Spleen (tissue), 11 donors: ENCODE measurements at regions not wholly inside any gene's neighbourhood (a gene's known extent, or its start where the extent isn't known, plus 50 kb on each side); places are given as distances from the start of the nearest gene placed in this dataset.

ENCODE experiments used
- DNase-seq: peaks from one replicate; pipeline ENCODE4 v3.0.0-alpha.2; 2020
- H3K27ac ChIP-seq, 8 donors: fragments of 200-600 bp; sonication (generic) in 7 of 8; 1 replicate in 4 of 8; 2 replicates in 4 of 8; pipeline versions ENCODE4 v1.5.0 to v1.8.0; 2016 to 2021; ENCODE audit warnings: inconsistent platforms in 4 of 8, mild to moderate bottlenecking in 4 of 8, moderate library complexity in 1 of 8
- H3K27me3 ChIP-seq, 7 donors: fragments of 200-600 bp; sonication (generic) in 6 of 7; replicated peaks in 1 of 7; 1 replicate in 4 of 7; 2 replicates in 3 of 7; pipeline versions ENCODE4 v1.5.0 to v1.8.0; 2016 to 2021; ENCODE audit warnings: inconsistent platforms in 3 of 7, mild to moderate bottlenecking in 1 of 7
- H3K36me3 ChIP-seq, 6 donors: fragments of 200-600 bp; sonication (generic) in 5 of 6; 1 replicate in 4 of 6; 2 replicates in 2 of 6; pipeline versions ENCODE4 v1.5.0 to v1.8.0; 2016 to 2021; ENCODE audit warnings: inconsistent platforms in 2 of 6
- H3K4me1 ChIP-seq, 6 donors: fragments of 200-600 bp; sonication (generic) in 5 of 6; 1 replicate in 3 of 6; 2 replicates in 3 of 6; pipeline versions ENCODE4 v1.5.0 to v1.8.0; 2016 to 2021; ENCODE audit warnings: inconsistent platforms in 3 of 6
- H3K4me3 ChIP-seq, 8 donors: fragments of 200-600 bp; sonication (generic) in 7 of 8; 1 replicate in 4 of 8; 2 replicates in 4 of 8; pipeline versions ENCODE4 v1.5.0 to v1.8.0; 2016 to 2021; ENCODE audit warnings: inconsistent platforms in 4 of 8, mild to moderate bottlenecking in 4 of 8, moderate library complexity in 2 of 8
- H3K9me3 ChIP-seq, 8 donors: fragments of 200-600 bp; sonication (generic) in 7 of 8; 1 replicate in 4 of 8; 2 replicates in 4 of 8; pipeline versions ENCODE4 v1.5.0 to v1.8.0; 2016 to 2021; ENCODE audit warnings: inconsistent platforms in 4 of 8
- CTCF ChIP-seq, 11 experiments: fragments of 200-600 bp in 7 of 11; fragments of 450-650 bp in 4 of 11; sonication (generic) in 4 of 11; IDR thresholded peaks in 8 of 11; conservative IDR thresholded peaks in 3 of 11; 1 replicate in 7 of 11; 2 replicates in 4 of 11; pipeline versions ENCODE4 v1.4.0 to v1.8.0; 2016 to 2021; ENCODE audit warnings: antibody characterized with exemption in 11 of 11, inconsistent platforms in 4 of 11, mild to moderate bottlenecking in 1 of 11
- POLR2A ChIP-seq, 3 donors: fragments of 450-650 bp; IDR thresholded peaks; one replicate each; pipeline ENCODE4 v1.5.1; 2017; ENCODE audit warnings: antibody characterized with exemption in 3 of 3, mild to moderate bottlenecking in 1 of 3
- POLR2AphosphoS5 ChIP-seq, 3 donors: sonication (generic); formaldehyde crosslinking; IDR thresholded peaks; one replicate each; pipeline ENCODE4 v1.5.1; 2017; ENCODE audit warnings: antibody characterized with exemption in 3 of 3
- WGBS, 5 donors: extraction: QIAGEN DNeasy Blood & Tissue Kit in 3 of 5; methylation state at CpG; one replicate each; pipeline versions ENCODE4 v1.1.5 to v1.1.7; 2013 to 2018; 5-methylcytosine and 5-hydroxymethylcytosine counted together
- intact Hi-C: fragments of 100-400 bp; cut with DNase I; formaldehyde crosslinking; loops from one replicate; pipeline ENCODE4 v1.15.0; 2023; ENCODE audit warnings: low total_unique reads
- donor health status: healthy with polysubstance abuse.
- donor health status: DM: no; HTN: no; CAD: no; lungs with moderate emphysema.
- donor health status: DM: no; HTN: no; CAD: no.
- donor health status: Bipolar disorder and iron deficiency.
- donor health status: healthy.
- donor health status: DM: no; HTN: no; CAD: no.
- donor health status: DM: yes; HTN: yes; CAD: no.

GRCh38 chr10:28952523-28952922, 275.2 kb downstream of the BAMBI start:
- no peaks in the 10 kb centered on the region for H3K4me1 ChIP-seq
- TF ChIP-seq POLR2A (IDR thresholded peaks at IDR 0.05) (no peak), CTCF (IDR thresholded peaks at IDR 0.05 in 8 of 11, conservative IDR thresholded peaks at IDR 0.05 in 3 of 11) (no peak), POLR2AphosphoS5 (IDR thresholded peaks at IDR 0.05) (no peak)
- no peaks in the 10 kb centered on the region for H3K36me3 ChIP-seq
- intact Hi-C loops = no loop called here
- peaks cover 0 to 5% (median 4%) of the 10 kb centered on the region in 8 donors for H3K9me3 ChIP-seq
- H3K27me3 ChIP-seq = no peaks in the 10 kb centered on the region
- no peak overlapping the region for H3K27ac ChIP-seq
- DNase-seq = no peak
- no peak overlapping the region for H3K4me3 ChIP-seq

- H3K36me3 ChIP-seq = no peaks in the 10 kb centered on the region
- intact Hi-C loops = no loop called here
- WGBS, 5 donors = 85 to 93% (median 91%) methylated on average over 2 of the region's 2 CpGs
- no peak for TF ChIP-seq POLR2A (IDR thresholded peaks at IDR 0.05)
- no peak for TF ChIP-seq CTCF (IDR thresholded peaks at IDR 0.05 in 8 of 11, conservative IDR thresholded peaks at IDR 0.05 in 3 of 11)
- TF ChIP-seq POLR2AphosphoS5 (IDR thresholded peaks at IDR 0.05) = no peak
- peaks cover 0 to 14% (median 10%) of the 10 kb centered on the region in 8 donors for H3K9me3 ChIP-seq
- H3K4me3 ChIP-seq = no peak overlapping the region
- no peaks in the 10 kb centered on the region for H3K4me1 ChIP-seq
- no peaks in the 10 kb centered on the region for H3K27me3 ChIP-seq
- no peak for DNase-seq
- H3K27ac ChIP-seq = no peak overlapping the region
These were observed 276.9 kb downstream of the BAMBI start for GRCh38 chr10:28954211-28954610.

GRCh38 chr10:28958468-28958867, 281.1 kb downstream of the BAMBI start:
- TF ChIP-seq POLR2AphosphoS5 (IDR thresholded peaks at IDR 0.05) (no peak), POLR2A (IDR thresholded peaks at IDR 0.05) (no peak), CTCF (IDR thresholded peaks at IDR 0.05 in 8 of 11, conservative IDR thresholded peaks at IDR 0.05 in 3 of 11) (no peak)
- DNase-seq = no peak

GRCh38 chr10:28959850-28960501, 282.7 kb downstream of the BAMBI start:
- DNase-seq = no peak
- 86 to 93% (median 91%) methylated on average over 7 of the region's 7 CpGs for WGBS, 5 donors
- Histone ChIP-seq H3K27me3 (no peaks in the 10 kb centered on the region), H3K27ac (no peak overlapping the region), H3K9me3 (peaks cover 0 to 21% (median 10%) of the 10 kb centered on the region in 8 donors), H3K4me3 (no peak overlapping the region), H3K36me3 (no peaks in the 10 kb centered on the region), H3K4me1 (no peaks in the 10 kb centered on the region)
- TF ChIP-seq POLR2A (IDR thresholded peaks at IDR 0.05) (no peak), POLR2AphosphoS5 (IDR thresholded peaks at IDR 0.05) (no peak), CTCF (IDR thresholded peaks at IDR 0.05 in 8 of 11, conservative IDR thresholded peaks at IDR 0.05 in 3 of 11) (no peak)
- intact Hi-C loops = no loop called here

More at GRCh38 chr10:28958468-28958867, 281.1 kb downstream of the BAMBI start:
- Histone ChIP-seq H3K9me3 (peaks cover 0 to 14% (median 10%) of the 10 kb centered on the region in 8 donors), H3K4me1 (no peaks in the 10 kb centered on the region), H3K27ac (no peak overlapping the region), H3K27me3 (no peaks in the 10 kb centered on the region), H3K4me3 (no peak overlapping the region), H3K36me3 (no peaks in the 10 kb centered on the region)
- intact Hi-C loops = no loop called here
